ENCODE measurements at regions not wholly inside any gene's neighbourhood (a gene's known extent, or its start where the extent isn't known, plus 50 kb on each side); places are given as distances from the start of the nearest gene placed in this dataset.

- DNase-seq (ENCODE audit: low read depth in 4 of 4, low spot score in 1 of 4), result no peak
Measured at GRCh38 chr5:66306105-66306843, 162.2 kb downstream of the SREK1 start.

- DNase-seq (ENCODE audit: low read depth in 4 of 4, low spot score in 1 of 4), result no peak
Measured at GRCh38 chr5:66306844-66307315, 162.8 kb downstream of the SREK1 start.

DNA sequence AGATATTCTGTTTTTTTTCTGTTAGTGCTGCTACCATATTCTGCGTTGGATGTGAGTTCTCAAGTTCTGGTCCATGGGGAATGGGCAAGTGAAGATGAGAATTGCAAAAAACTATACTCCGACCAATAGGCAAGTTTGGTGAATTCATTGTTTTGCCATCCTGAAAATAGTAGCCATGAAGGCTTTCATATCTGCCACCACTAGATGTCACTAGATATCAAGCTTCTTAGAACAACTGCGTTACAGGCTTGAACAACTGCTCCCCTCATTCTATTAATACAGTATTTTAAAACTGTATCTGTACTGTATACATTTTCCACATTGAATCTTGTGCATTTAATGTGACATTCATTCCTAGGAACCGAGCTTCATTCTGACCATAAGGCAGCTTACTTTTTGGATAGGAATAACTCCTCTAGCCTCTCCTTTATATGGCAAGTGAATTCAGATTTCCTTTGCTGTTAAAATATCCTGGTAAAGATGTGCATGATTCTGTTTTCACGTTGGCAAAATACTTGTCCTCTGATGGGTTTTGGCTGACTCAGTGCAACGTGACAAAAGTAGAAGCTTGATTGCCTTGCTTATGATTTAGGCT is 163.6 kb downstream of the SREK1 start:
- DNase-seq (ENCODE audit: low read depth in 4 of 4, low spot score in 1 of 4), result no peak

DNA sequence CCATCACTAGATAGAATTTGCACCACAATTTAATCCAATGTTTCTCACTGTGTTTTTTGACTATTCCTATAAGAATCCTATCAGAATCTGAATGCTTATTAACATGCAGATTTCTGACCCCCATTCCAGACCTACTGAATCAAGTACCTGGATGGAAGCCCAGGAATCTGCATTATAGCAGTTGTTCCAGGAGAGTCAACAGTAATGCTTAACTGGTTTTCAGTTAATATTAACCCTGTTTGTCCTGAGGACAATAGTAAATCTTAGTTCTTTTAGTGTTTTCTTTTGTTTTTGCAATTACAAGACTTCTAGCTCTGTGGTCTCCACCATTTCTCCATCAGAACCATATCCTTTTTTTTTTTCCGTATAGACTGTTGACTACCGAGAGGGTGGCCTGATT is 168.2 kb downstream of the SREK1 start:
- DNase-seq (ENCODE audit: low read depth in 4 of 4, low spot score in 1 of 4), result no peak

DNA sequence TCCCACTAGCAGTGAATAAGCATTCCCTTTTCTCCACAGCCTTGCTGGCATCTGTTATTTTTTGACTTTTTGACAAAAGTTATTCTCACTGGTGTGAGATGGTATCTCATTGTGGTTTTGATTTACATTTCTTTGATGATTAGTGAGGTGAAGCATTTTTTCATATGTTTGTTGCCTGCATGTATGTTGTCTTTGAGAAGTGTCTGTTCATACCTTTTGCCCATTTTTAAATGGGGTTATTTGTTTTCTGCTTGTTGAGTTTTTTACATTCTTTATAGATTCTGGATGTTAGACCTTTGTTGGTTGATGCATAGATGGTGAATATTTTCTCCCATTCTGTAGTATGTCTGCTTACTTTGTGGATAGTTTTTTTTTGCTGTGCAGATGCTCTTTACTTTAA is 171.7 kb downstream of the SREK1 start:
- DNase-seq (ENCODE audit: low read depth in 4 of 4, low spot score in 1 of 4), result no peak

DNA sequence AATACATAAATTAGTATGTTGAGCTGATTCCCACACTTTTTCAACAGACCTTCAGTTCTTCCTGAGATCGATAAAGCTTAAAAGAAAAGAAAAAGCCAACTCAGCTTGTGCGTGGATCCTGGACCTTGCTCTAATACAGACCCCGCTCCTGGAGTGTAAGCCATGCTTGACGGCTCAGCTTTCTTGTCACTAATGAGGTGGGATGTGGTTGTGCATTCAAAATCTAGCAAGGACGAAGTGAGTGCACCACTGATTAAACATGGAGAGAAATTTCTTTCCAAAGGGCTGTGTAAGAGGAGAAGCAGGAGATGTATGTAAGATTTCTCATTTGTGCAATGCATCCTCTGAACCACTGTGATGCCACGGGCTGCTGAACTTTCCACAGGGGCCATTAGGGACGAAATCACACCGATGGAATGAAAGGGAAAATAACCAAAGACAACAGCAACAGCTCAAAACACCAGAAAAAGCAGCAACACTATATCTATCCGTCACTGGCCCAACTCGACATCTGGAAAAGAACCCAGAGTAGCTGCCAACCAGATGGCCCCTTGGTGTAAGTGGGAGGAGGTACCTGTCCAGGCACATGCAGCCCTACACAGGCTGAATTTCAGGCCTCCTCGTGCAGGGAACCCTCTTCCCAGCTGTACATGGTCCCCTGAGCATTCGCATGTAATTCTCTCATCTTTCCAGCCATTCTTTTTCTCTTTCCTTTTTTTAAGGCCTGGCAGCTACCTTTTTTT is 178.9 kb downstream of the SREK1 start:
- no peak for DNase-seq (ENCODE audit: low read depth in 4 of 4, low spot score in 1 of 4)

GRCh38 chr5:66323529-66323895 is 179.4 kb downstream of the SREK1 start:
- no peak for DNase-seq (ENCODE audit: low read depth in 4 of 4, low spot score in 1 of 4)

DNA sequence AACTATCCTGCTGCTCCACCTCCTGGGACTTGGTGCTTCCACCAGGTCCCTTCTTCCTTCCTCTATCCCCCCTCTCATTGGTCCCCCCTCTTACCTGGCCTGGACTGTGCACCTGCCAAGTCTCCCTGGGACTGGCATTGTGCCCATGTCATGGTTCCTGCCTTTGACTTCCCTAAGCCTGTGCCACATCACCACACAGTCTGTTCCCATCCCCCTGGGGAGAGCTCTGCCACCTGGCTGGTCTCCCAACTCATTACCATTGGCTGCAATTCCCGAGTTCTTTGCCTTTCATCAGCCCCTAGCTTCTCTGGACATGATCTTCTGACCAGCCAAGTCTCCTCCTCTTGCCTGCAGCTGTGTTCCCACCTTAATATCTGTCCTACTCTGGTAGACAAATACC is 180.3 kb downstream of the SREK1 start:
- DNase-seq (ENCODE audit: low read depth in 4 of 4, low spot score in 1 of 4), result no peak

- DNase-seq (ENCODE audit: low read depth in 4 of 4, low spot score in 1 of 4), result no peak
Measured at GRCh38 chr5:66326276-66326675, 182.2 kb downstream of the SREK1 start.

DNA sequence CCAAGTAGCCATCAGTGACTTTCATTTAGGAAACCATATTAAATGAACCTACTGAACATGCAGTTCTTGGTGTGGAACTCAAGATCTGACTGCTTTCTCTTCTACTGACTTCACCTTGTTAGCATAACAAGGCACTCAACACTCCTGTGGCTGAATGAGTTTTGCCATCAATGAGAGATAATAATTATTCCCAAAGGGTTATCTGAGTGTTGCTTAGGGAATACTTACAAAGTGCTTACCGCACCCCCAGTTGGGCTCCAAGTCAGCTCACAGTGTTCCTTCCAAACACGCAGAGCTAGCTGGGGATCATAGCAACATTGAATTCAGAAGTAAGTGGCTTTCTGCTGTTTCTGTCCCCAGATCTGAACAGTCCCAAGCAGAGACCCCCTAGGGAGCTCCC is 182.9 kb downstream of the SREK1 start:
- DNase-seq (ENCODE audit: low read depth in 4 of 4, low spot score in 1 of 4), result no peak

DNA sequence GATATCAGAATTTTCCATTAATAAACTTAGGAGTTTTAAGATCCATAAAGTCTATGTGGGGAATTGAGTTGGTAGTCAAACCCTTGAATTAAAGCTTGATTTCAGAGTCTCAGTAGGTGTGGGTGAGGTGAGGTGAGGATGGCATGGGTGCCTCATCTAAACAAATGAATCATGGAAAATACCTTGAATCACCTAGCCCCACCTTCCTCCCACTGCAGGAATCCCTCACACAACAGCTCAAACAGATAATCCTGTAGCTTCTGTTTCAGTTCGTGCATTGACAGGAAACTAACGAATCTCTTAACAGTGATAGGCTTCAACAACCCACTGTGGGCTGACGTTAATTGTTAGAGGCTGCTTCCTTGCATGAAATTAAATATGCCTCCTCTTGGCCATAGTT is 185.0 kb downstream of the SREK1 start:
- no peak for DNase-seq (ENCODE audit: low read depth in 4 of 4, low spot score in 1 of 4)

GRCh38 chr5:66333192-66333591 is 189.1 kb downstream of the SREK1 start:
- no peak for DNase-seq (ENCODE audit: low read depth in 4 of 4, low spot score in 1 of 4)

DNA sequence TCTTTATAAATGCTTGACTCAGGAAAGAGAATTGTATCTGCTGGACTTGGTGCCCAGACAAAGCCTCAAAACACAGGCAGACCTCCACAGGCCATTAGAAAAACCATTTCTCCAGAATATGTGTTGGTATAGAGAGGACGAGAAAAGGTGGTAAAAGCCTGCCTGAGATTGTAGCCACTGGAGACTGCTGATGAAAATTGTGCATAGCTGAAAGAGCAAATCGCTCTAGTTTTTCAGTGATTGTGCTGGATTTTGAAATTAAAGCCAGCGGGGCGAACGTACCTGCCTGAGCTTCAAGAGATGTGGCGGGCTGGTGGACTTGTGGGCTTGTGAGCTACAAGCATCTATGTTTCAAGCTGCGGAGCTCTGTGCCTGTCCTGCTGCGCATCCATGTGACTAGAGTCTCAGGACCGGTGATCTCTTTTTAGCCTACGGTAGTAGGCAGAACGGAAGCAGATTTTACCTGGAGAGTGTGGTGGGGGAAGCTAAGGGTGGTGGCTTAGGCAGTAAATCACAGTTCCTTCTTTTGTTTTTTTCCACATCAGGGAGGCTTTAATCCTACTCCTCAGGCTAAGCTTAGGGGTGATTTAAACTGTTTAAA is 193.6 kb downstream of the SREK1 start:
- DNase-seq (ENCODE audit: low read depth in 4 of 4, low spot score in 1 of 4), result no peak

- DNase-seq (ENCODE audit: low read depth in 4 of 4, low spot score in 1 of 4), result no peak
Measured at GRCh38 chr5:66338828-66339227, 194.7 kb downstream of the SREK1 start.

- DNase-seq (ENCODE audit: low read depth in 4 of 4, low spot score in 1 of 4), result no peak
Measured at GRCh38 chr5:66339896-66340295, 195.8 kb downstream of the SREK1 start.

- DNase-seq (ENCODE audit: low read depth in 4 of 4, low spot score in 1 of 4), result no peak
Measured at GRCh38 chr5:66340786-66341185, 196.7 kb downstream of the SREK1 start.

DNA sequence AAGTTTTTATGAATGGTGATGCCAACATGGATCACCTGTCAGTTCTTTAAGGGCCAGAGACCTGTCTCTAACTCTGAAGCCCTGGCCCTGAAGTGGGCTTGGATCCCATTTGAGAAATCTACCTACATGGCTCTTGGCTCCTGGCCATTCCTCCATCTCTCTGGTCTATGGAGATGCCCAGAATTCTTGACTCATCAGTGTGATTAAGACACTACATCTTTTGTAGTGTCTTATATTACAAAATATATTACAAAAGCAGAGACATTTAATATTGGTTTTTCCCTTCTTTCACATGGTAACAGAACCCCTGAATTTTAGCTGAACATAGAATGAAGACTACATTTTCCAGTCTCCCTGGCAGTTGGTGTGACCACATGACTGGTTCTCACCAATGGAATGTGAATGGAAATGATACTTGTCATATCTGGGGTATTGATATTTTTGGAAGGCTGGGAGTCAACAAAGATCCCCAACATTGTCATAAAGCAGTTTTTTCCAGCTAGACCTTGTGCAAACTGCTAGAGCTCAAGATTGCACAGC is 198.3 kb downstream of the SREK1 start:
- DNase-seq (ENCODE audit: low read depth in 4 of 4, low spot score in 1 of 4), result no peak

DNA sequence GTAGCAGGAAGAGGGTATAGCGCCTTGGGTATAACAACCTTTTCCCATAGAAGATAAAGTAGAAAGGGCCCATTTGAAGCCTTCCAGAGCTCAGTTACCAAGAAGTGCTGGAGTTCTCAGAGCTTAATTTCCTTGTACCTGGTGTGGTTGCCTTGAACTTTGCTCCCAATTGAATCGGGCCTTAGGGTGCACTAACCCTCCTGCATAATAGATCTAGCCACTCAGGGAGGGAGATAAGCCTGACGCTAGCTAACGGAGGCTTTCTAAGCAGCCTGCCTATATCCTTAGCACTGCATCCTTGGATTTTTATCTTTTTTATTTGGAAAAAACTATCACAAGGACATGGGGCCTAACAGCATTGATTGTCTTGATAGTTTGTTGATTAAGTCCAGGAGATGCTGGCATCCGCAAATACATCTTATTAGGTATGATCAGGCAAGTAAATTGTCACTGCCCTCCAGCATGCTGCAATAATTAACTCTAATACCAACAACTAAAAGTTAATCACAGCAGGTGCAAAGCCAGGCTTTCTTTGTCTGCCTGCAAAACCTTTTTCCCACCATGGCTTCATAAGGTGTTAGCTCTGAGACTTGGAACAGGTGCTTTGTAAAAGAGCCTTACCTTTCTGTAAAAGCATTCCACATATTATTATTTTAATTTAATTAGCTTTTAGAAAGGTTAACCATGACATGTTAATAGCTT is 199.4 kb downstream of the SREK1 start:
- no peak for DNase-seq (ENCODE audit: low read depth in 4 of 4, low spot score in 1 of 4)

GRCh38 chr5:66344544-66344943 is 200.4 kb downstream of the SREK1 start:
- no peak for DNase-seq (ENCODE audit: low read depth in 4 of 4, low spot score in 1 of 4)

- DNase-seq (ENCODE audit: low read depth in 4 of 4, low spot score in 1 of 4), result no peak
Measured at GRCh38 chr5:66345281-66345680, 201.2 kb downstream of the SREK1 start.

DNA sequence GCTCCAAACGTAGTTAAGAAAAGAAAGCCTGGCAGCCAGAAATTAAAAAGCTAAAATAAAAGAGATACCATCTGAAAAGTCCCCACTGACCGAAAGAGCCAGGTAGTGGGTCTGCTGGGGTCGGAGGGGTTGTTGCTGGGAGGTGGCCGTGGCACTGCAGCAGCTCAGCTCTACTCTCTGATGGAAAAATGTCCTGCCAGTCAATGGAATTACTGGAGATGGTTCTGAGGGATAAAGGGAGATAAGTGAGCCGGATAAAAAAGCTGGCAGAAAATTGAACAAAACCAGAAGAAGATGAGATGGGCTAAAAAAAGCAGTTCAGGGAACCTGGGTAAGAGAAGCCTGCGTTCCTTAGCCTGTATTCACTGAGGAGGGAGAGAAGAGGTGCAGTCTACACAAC is 202.8 kb downstream of the SREK1 start:
- no peak for DNase-seq (ENCODE audit: low read depth in 4 of 4, low spot score in 1 of 4)

Data from stimulated activated CD4-positive, alpha-beta T cell treated with anti-CD3 and anti-CD28 coated beads, Interleukin-1b, Interleukin-23, amount 100 ng/mL, for 24 hours (primary cell).